ENCODE measurements at regions not wholly inside any gene's neighbourhood (a gene's known extent, or its start where the extent isn't known, plus 50 kb on each side); places are given as distances from the start of the nearest gene placed in this dataset.

DNA sequence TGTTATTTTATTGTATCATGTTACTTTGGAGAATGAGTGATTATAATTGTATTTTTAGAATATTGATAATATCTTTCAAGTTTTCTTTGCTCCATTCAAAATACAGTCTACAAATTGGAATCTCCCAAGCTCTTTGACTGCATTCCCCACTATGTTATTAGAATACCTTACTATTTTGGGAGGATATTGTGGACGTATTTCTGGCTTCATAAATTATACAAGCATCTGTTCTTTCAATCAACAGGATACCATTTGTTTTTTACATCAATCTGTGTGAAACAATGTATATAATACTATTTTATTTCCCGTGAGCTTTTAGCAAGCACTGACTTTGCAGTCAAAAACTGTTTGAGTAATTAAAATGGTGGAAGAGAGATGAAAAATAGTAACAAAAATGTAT, 226.5 kb downstream of the PTPRC start:
- DNase-seq = no peak

DNA sequence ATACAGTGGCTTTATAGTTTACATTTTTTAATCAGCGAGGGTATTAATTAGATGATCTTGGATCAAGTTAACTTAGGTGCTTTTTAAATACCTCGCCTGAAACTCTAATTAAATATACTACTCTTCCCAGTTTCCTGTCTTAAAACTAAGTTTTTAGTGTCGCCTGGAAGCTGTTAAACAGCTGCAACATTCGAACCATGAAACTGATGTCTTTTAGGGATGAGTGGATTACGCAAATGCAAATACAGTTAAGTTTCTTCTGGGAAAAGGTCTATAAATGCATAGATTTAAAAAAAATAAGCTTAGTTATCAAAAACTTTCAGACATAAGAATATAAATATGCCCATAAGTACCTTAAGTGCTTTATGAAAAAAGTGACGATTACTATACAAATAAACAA, 228.3 kb downstream of the PTPRC start:
- DNase-seq = no peak

- DNase-seq = no peak
Observed at GRCh38 chr1:198873696-198874230, 234.9 kb downstream of the PTPRC start.

GRCh38 chr1:198876371-198876871, 237.6 kb downstream of the PTPRC start:
- DNase-seq = no peak

DNA sequence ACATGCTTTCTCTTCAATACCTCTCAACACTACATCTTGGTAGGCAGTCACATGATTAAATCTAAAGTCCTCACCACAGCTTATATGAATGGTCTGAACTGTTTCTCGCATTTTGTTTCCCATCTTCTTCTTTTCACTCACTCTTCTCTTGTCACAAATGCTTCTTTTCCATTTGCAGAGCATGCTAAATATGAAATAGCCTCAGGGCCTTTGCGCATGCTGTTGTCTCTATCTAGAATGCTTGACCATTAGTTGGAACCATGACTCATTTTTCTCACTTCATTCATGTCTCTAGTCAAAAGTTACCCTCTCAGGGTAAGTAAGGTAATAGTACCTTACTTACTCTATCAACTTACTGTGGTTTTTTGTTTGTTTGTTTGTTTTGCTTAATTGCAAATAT, 239.7 kb downstream of the PTPRC start:
- DNase-seq = no peak

DNA sequence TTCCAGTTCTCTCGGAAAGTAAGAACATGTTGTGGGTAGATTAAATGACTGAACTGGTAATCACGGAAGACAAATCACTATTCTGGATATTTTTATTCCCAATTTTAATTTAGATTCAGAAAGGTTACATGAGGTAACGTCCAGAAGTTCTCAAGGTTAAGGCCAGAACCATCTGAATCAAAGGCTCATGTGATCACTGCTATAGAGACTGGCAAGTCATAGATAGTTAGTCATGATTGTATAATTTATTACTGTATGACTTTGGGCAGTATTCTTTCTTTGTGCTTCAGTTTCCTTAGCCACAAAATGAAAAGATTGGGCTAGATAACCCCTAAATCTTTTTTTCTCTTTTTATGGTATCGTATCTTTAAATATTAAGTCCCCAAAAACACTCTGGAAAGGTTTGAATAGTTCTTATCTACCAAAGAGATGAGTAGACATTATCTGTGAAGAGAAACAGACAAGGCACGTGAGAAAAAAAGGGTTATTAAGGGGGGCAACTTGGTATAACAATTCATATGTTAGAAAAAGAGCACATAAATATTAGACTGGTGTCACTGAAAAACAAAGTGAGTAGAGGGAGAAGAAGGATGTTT, 241.0 kb downstream of the PTPRC start:
- no peak for DNase-seq

DNA sequence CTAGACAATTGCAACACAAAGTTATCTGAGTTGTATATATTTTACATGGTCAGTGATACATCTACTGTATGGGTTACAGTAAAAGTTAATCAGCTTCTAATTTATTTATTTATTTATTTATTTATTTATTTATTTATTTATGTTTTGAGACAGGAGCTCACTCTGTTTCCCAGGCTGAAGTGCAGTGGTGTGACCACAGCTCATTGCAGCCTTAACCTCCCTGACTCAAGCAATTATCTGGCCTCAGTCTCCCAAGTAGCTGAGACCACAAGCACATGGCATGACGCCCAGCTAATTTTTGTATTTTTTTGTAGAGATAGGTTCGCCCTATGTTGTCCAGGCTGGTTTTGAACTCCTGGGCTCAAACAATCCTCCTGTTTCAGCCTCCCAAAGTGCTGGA, 241.6 kb downstream of the PTPRC start:
- no peak for DNase-seq

- DNase-seq = no peak
Observed at GRCh38 chr1:198880818-198881597, 242.2 kb downstream of the PTPRC start.

DNA sequence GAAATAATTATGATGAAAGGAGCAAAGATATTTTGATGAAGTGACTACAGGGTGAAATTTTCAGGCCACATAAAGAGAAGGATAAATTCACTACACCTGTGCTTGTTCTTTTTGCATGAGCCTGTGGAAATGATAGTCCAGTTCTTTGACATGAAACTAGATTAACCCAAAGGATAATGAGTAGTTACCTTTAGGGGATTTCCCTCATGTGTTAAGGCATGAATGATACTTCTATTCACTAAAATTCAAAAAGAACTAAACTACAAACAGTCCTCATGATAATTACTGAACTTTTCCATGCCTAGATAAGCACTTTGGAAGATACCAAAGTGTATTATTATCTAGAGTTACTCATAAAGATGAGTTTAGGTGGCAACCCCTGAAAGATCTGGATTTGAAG, 244.3 kb downstream of the PTPRC start:
- no peak for DNase-seq

GRCh38 chr1:198887866-198888265, 249.0 kb downstream of the PTPRC start:
- no peak for DNase-seq

GRCh38 chr1:198888379-198888943, 249.6 kb downstream of the PTPRC start:
- DNase-seq = no peak

- no peak for DNase-seq
Observed at GRCh38 chr1:198889101-198889500, 250.3 kb downstream of the PTPRC start.

DNA sequence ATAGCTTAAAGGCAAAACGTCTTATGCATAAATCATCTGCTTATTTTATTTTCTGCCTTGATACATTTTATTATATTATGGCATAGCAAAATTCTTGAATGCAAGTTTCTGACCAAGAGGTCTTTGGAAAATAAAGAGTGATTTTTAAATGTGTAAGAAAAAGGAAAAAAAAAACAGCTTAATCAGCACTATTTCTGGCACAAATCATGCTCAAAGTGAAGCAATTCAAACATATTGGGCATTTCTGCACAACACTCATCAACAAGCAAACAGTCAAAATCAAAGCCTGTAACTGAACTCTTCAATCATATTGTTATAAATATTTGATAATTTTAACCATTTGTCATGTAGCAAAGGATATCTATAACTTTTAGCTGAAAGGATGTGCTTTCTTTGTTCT, 250.9 kb downstream of the PTPRC start:
- no peak for DNase-seq

GRCh38 chr1:198890214-198890930, 251.5 kb downstream of the PTPRC start:
- DNase-seq = no peak

GRCh38 chr1:198892065-198892464, 253.2 kb downstream of the PTPRC start:
- DNase-seq = no peak

DNA sequence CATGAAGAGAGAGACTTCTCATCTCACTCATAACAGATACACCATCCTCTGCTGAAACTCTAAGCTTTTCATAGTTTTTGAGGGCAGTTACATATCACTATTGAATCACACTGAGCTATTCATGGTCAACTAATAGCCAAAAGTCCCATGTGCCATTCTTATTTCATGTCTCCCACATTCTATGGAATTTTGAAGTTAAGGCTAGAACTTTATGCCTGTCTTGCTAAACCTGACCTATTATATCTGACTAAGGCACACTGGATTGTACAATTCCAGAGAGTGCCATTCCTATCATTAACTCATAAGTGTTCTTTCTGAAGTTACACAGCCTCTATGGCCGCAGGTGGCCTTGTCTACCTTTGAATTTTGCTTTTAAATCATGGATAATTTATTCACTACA, 254.3 kb downstream of the PTPRC start:
- DNase-seq = no peak

DNA sequence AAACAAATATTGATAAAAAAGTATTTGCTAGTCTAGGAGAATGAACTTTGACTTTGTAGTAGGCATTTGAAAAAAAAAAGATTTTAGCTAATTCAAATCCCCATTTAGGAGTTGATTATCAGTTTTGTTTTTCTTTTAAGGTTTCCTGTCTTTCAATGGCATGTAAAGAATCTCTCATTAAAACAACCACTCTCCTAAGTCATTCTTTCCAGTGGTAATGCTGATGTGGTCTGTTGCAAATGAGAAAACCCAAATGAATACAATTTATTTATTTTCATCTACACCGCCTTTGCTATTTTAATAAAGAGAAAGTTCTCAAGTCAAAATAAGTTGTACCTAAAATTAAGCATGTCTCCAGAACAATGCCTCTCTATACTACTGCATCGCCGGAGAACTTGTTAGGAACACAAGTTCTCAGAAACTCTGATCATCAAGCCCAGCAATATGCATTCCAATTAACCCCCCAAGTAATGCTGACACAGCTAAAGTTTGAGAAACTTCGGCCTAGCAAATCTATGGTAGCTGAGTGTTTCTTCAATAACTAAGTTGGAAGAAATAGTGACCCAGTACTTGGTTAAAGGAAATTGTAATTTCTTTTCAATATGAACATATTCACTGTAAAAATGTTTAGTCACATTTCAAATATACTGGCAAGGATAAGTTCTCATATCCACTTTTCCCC, 255.1 kb downstream of the PTPRC start:
- no peak for DNase-seq

DNA sequence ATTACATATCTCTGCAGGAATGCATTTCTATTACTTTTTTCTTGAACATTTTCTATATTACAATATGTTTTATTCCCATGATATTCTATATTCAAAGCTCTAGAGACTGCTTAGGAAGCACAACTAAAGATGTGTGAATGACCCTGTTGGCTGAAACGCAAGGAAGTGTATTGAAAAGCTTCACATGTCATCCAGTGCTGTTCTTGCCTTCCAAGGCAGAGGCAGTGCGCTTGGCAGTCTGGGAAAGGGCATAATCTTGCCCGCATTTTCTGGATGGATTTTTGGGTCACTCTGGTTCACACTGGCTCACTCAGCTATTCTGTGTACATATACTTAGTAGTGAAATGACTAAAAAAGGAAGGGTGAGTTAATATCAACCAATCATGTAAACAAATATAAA, 262.4 kb downstream of the PTPRC start:
- DNase-seq = no peak

DNA sequence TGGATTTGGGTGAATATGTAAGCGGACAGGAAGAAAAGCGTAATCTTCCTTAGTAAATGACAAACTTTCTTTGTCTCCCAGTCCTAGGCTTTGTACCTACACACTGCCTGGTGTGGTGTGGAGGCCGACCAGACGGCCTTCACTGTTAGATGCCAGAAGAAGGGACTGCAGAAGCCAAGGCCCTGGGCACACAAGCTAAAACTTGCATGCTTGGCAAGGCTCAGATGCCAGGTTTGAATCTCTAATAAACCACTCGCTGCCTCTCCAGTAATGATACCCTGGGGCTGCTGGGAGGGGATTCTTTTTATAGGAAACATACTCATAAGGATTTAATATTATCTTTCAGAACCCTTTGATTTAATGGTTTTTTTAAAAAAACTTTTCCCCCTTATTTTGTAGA, 263.8 kb downstream of the PTPRC start:
- DNase-seq = no peak

- no peak for DNase-seq
Observed at GRCh38 chr1:198903203-198903602, 264.4 kb downstream of the PTPRC start.

DNA sequence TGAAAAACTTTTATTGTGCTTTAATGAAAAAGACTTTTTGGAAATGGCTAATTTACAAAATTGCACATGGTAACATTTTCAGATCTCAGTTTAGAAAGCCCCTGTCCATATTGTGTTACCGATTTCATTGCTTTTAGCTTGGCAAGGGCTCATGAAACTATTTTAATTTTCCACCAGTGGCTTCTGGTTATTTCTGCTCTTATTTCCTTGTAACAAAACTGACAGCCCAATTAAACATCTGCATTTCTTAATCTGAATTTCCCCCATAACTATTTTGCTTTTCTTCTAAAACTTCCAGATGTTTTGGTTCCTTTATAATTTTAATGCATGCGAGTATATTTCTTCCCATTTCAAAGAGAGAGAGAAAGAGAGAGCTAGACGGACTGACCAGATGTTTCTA, 264.8 kb downstream of the PTPRC start:
- DNase-seq = no peak

- no peak for DNase-seq
Observed at GRCh38 chr1:198904321-198904720, 265.5 kb downstream of the PTPRC start.

Data from activated CD4-positive, CD25-positive, alpha-beta regulatory T cell (primary cell).